NCI-H187 (cell line): ENCODE measurements at regions not wholly inside any gene's neighbourhood (a gene's known extent, or its start where the extent isn't known, plus 50 kb on each side); places are given as distances from the start of the nearest gene placed in this dataset.
"Not testable (repeated sequence)": the region's sequence is repeated elsewhere in the genome, so short reads cannot be mapped to it uniquely, and the experiment has no call there.

ENCODE experiments used
- DNase-seq, 2 experiments: peaks; one replicate each; lab custom pipeline; 2025; lab: John Stamatoyannopoulos, UW

DNA sequence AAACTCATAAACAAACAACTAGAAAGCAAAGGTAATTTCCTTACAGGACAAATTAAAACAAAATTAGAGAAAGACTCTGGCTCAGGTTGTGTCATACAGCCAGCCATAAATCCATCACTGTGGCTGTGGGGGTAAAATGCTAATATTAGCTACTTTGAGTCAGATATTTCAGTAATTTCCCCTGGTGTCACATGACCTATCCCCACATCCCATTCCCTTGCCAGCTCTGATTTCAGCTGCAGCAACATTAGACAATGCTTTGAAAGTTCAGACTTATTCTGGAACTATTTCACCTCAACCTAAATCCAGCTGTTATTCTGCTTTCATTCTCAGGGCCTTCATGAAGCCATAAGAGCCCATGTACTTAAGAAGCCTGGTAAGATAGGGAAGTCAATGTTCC, 55.3 kb downstream of the RPL10L start:
- no peak for DNase-seq

DNA sequence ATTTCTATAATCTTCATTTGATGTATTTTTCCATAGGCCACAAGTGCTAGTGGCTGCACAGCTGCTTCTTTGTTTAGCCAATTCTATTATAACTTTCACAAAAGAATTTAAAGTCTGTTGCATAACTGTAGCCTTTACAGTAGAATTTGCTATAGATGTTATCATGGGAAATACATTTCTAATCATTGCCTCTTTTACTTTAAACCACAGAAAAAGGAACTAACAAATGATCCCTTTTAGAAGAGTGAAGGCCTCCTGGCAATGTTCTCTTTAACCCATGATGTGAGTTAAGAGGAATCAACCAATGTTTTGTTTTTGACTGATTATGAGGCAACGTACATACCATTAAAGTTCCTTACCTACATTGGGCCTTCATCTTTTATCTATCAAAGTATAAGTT, 68.8 kb downstream of the RPL10L start:
- no peak for DNase-seq

DNA sequence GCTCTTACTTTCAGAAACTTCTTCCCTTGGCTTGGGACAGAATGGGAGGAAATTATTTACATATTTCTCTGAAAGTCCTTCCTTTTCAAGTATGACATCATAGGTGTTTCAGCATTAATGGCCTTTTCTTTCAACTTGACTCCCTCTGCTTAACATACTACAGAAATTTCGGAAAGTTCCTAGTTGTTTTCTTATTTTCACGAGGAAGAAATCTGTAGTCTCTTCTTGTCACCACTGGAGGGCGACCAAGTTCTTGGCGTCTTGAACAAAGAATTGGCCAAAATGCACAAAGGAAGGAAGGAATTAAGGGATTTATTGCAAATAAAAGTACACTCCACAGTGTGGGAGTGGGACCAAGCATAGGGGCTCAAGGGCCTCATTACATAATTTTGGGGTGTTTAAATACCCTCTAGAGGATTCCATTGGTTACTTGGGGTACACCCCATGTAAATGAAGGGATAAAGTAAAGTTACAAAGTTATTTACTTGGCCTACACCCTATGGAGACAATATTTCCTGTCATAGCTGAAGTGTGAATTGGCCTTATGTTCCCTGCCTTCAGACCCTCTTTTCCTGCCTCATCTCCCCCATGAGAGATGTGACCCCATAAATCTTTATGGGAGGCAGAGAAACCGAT, 70.4 kb downstream of the RPL10L start:
- no peak for DNase-seq

DNA sequence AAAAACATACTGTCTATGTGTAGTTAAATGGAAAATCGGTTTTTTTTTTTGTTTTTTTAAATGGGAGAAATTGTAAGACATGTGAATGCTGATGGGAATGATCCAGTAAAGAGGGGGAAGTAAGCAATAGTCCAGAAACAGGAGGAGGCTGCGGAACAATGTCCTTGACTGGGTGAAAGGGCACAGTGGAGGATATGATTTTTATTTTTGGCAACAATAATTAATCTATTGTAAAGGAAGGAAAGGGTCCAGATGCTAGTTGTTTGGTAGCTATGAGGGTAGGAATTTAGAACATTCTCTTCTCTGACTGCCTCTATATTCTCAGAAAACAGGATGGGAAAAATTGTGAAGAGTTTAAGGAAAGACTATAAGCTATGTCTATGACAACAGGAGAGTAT, 76.6 kb downstream of the RPL10L start:
- no peak for DNase-seq

DNA sequence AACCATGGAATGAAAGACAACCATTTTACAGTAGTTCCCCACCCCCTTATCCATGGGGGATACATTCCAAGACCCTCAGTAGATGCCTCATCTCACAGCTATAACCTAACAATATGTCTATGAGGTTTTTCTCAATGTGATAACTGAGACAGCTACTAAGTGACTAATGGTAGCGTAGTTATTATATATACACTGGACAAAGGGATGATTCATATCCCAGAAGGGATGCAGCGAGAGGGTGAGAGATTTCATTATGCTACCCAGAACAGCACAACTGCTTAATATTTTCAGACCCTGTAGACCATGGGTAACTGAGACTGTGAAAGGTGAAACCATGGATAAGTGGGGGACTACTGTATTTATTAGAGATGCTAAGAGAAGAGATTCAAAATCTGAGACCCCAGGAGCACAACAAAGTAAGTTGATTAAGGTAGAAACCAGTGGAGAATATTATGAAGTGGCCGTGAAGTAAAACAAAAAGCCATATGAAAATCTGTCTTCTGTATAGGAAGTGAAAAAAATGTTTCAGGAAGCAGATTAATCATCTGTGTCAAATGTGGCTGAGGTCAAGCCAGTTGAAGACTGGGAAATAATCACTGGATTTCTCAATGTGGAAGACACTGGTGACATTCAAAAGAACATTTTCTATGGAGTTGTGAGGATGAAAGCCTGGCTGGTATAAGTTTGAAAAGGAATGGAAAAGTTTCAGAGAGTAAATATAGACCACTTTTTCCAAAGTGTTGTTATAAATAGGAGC, 77.2 kb downstream of the RPL10L start:
- DNase-seq: no peak

DNA sequence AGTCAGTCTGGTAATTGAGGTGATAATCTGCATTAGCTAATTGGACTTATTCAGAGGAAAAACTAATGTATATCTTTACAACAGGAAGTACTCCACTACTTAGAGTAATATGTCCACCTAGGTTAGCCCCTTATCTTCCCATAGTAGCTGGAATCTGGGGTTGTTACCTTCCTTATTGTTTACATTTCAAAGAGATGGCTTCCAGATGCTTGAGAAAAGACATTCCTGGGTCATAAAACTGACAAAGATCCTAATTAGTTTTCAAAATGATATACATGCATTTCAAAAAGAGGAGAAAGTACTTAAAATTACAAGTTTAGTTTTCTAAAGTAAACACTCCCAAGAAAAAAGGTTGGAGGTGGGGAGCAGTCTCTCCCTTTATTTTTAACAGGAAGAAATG, 78.1 kb downstream of the RPL10L start:
- no peak for DNase-seq

DNA sequence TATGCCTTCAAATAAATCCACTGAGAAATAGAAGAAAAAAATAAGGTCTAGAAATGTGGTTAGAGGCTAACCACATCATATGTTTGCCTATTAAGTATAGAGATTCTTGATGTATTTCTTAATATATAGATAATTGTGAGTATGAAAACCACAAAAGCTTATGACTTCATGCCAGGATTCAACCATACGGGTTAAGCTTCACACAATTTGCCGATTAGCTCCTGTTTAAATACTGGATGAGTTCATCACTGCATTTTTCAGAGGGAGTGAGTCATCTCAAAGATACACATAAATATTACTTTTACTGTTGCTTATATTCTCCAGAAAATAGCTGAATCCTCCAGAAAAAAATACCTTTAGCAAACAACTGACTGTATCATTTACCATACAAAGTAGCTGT, 79.6 kb downstream of the RPL10L start:
- DNase-seq: no peak

DNA sequence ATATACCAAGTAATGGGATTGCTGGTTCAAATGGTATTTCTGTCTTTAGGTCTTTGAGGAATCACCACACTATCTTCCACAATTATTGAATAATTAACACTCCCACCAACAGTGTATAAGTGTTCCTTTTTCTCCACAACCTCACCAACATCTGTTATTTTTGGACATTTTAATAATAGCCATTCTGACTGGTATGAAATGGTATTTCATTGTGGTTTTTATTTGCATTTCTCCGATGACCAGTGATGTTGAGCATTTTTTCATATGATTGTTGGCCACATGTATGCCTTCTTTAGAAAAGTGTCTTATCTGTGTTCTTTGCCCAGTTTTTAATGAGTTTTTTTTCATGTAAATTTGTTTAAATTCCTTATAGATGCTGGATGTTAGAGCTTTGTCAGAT, 83.4 kb downstream of the RPL10L start:
- not testable (repeated sequence) for DNase-seq

DNA sequence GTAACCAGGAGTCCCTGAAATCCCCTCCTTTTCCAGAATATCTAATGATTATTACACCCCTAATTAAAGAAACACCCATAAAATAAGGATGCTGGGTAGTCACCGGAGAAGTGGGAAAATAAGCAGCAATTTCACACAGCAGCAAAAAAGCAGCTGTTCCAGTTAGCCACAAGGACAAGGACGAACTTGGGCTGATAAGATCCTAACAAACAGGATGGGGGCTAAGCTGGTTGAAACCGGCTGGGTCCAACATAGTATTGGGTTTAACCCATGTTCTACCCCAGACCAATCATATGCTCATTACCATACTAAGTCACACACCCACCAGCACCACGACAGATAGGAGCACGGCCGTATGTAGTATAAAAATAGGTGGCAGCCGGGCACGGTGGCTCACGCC, 100.7 kb downstream of the RPL10L start:
- DNase-seq: no peak

DNA sequence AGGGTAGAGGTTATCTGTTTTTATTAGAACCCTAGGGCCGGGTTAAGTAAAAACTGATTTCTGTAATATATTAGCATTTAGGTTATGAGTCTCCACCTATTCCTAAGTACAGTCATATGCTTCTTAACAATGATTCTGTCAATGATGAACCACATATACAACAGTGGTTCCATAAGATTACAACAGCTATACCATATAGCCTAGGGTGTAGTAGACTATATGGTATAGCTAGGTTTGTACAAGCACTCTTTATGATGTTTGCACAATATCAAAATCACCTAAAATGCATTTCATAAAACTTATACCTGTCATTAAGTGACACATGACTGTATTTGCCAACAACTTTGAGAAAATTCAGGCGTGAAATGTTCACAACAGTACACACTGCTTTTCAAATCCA, 110.6 kb downstream of the RPL10L start:
- no peak for DNase-seq

DNA sequence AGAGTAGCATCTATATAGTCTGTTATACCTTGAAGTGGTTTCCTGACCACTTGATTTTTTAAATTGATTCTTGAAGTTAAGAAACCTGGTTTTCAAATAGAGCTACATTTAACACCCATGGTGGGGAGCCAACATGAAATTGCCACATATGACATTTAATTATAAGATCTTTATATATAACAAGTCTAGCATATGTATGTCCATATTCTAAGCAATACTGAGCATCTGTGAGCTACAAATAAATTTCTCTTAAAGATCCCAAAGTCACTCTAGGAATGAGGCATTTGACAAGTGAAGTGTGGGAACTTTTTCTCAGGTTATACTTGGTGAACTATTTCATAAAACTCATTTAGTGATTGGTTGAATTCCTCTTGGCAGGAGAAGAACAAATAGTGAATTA, 132.5 kb downstream of the RPL10L start:
- no peak for DNase-seq

DNA sequence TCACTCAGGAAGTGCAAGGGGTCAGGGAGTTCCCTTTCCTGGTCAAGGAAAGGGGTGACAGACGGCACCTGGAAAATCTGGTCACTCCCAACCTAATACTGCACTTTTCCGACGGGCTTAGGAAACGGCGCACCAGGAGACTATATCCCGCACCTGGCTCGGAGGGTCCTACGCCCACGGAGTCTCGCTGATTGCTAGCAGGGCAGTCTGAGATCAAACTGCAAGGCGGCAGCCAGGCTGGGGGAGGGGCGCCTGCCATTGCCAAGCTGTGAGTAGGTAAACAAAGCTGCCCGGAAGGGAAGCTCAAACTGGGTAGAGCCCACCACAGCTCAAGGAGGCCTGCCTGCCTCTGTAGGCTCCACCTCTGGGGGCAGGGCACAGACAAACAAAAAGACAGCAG, 142.8 kb downstream of the RPL10L start:
- DNase-seq: not testable (repeated sequence)

DNA sequence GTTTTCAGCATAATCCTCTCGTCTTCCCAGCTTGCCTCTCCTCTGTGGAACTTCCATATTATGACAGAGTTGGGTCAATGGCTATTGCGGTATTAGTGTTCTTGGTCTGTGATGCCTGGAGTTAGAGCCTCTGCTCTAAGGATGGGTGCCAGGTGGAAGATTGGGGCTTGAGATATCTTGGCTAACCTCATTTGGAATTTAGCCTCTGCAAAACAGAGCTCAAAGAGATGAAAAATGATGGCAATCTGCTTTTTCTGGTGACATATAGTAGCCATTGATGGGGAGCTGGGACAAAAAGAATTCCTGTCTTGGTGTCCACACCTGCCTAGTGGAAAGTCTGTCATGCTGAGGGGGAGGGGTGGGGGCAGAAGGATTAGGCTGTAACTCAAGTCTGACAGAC, 152.1 kb downstream of the RPL10L start:
- no peak for DNase-seq

DNA sequence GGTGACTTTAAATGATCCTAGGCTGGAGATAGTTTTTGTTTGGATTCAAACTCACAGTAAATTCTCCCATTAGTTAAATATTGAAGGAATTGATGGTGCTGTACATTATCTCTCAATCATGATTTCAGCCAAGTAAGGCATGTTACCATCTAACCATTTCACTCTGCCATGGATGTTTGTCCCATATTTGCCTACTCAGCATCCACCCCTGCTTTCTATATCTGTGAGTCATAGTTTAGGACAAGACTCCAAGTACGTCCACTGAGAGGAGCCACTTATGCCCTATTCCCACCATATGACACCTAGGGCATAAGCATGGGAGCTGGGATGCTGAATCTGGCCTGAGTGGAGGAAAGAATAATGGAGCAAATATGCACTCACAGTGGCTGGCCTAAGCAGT, 155.2 kb downstream of the RPL10L start:
- DNase-seq: no peak

DNA sequence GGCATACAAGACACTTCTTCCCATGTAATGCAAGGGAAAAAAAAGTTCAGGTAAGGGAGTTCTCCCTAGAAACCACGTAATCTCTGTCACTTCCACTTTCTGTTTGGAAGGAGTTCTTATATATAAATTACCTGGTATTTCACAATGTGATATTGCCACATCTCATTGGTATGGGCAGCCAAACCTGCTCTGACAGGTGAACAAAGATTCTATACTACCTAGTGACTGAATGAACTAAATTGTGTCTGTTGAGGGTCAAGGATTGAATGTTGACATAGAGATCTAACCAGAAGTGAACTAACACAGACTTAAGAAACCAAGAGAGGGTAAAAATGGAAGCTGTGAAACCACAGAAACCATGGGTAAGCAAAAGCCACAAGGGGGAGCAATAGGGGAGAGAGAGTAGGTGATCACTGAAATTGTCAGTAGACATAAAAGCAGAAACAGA, 161.3 kb downstream of the RPL10L start:
- DNase-seq: no peak

DNA sequence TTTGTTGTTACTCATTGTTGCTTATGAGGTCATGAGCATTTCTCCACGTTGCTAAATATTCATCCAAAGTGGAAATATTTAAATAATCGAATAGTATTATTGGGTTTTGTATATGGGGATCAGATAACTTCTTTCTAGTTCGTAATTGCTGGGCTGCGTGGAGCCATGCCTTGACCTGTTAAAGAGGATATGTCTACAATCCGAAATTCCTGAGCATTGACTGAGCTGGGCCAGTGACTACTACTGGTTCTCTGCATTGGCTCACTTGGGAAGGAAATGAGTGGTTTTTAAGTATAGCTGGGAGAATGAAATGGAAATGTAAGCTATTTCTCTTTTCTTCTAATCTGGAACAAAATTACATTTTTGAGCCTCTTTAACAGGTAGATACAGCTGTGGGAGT, 163.2 kb downstream of the RPL10L start:
- DNase-seq: no peak

DNA sequence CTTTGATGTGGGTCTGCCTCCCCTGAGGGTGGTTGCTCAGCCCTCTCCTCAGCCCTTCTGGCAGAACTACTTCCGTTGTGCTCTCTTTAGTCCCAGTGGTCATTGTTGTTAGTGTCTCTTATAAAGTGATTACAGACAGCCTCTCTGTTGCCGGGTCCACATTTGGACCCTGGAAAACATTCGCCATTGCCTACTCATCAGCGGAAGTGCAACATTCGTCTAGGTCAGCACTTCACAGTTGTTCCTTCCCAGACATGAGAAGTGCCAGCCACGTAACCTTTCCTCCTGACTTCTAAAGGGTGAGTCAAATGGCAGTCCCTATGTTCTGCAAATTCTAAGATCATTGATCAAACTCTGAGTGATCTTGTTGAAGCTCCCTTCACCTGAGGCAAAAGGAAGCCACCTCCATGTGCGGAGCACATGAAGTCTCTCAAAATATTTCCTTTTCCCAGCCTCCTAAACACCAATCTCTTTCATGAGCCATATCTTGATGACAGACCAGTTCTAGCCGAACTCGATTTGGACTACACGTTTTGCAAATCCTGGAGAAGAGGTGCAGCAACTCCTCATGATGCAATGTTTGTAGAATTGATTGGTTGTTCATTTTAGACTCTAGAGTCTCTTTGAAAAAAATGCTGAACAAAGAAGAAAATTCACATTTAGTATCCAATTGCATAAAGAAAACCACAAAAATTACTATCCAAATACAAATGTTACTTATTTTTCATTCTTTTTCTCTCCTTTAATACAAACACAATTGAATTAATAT, 163.8 kb downstream of the RPL10L start:
- no peak for DNase-seq

DNA sequence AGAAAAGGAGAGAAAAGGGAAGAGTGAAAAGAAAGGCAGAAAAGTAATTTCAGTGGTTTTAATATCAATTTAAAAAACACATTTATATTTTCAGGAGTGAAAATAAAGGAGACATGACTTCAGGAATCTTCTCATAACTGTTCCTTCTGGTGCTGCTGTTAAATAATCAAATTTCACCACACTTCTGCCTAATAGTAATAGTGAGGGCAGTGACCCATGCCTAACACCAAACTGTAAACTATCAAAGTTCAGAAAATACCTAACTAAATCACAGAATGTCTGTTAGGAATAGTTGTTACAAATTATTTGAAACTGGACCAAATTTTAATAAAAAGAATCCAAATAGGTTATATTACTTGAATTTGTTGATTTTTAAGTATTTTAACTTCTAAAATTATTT, 169.4 kb downstream of the RPL10L start:
- DNase-seq: no peak

DNA sequence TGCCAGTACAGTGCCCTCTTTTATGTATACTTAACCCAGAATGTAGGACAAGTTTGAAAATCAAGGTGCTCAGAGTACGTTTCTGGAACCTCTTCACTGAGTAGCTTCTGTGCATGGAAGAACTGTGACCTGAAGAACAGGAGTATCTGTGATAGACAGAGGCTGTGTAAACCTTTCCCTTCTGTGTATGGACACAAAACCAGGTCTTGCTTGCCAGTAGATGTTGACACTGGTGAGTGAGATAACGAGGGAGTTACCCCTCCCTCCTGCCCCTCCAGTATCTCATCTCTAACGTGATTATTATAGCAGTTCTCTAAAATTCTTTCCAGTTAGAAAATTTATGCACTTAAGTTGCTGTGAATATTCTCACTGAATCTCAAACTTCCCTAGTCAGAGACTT, 170.8 kb downstream of the RPL10L start:
- DNase-seq: no peak

DNA sequence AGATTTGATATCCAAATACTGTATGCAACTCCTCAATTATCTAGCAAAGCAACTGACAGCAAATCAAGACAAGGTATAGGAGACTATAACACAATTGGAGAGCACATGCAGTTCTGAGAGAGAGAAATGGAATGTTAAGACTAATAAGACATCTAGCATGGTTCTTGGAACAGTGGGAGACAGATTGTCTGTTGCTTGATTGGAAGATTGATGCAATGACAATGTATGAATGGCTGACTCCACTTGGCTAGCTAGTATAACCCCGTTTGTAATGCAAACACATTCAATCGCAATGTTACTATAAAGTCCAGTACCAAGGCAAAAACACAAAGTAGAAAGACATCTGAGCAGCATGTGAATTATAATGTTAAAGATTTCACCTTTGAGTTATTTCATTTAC, 179.3 kb downstream of the RPL10L start:
- no peak for DNase-seq

DNA sequence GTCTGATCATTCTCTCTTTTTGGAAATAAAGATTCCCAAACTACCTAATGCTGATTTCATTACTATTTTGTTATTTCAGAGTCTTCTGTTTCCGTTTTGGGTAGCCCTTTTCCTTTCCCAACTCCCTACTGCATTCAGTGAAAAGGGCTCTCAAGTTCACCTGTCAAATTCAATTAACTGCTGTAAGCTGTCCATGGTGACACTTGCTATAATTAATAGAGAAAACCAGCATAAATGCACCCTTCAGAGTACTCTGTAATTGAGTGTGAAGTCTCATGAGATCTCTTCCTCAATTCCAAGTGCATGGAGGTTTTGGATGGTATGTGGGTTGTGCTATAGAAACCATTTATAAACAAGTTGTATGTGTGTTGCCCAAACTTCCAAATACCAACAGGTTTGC, 187.2 kb downstream of the RPL10L start:
- DNase-seq: no peak

DNA sequence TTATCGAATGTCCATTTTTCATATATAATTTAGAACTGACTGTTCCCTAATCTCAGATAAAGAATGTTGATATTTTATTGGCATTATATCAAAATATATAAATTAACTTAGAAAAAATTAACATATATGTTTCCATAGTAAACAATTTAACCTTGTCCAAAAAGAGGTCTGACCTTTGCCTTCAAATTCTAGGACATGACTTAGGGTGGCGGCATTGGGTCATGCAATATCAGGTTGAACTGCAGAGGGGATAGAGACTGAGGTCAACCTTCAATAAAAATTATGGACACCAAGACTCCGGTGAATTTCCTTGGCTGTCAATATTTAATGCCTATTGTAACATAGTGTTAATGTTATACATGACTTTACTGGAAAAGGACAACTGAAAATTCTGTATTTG, 199.8 kb downstream of the RPL10L start:
- no peak for DNase-seq

DNA sequence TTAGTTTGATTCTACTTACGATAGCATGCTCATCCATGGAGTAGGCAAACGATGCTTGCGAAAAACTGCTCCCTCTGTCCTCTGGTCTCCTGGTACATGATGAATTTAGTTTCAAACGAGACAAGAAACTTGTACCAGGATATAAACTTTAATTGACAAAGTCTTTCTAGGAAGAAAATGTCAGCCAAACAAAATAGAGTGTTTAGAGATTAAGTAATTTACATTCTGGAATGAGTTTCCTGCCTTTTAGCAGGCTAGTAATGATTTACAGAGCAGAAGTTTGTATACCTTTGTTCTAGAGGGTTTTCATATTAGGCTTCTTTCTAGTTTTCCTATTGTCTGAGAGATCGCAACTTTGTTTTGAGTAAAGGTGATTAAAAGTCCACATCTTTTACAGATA, 206.9 kb downstream of the RPL10L start:
- no peak for DNase-seq
